ENCODE measurements at regions not wholly inside any gene's neighbourhood (a gene's known extent, or its start where the extent isn't known, plus 50 kb on each side); places are given as distances from the start of the nearest gene placed in this dataset.

GRCh38 chr6:44778513-44778912, 391.0 kb downstream of the CDC5L start:
- Mint-ChIP-seq H3K9me3 (peaks cover 13% of the 10 kb centered on the region), H3K27ac (no peak overlapping the region), H3K36me3 (ENCODE audit: low read depth) (no peaks in the 10 kb centered on the region), H3K4me3 (no peak overlapping the region), H3K4me1 (ENCODE audit: low read depth) (no peaks in the 10 kb centered on the region), H3K27me3 (ENCODE audit: insufficient read depth) (no peaks in the 10 kb centered on the region)
- intact Hi-C loops (cut with micrococcal nuclease) = no loop called here
- no peak for DNase-seq (ENCODE audit: low spot score)
